GM19467 (cell line): ENCODE measurements at regions not wholly inside any gene's neighbourhood (a gene's known extent, or its start where the extent isn't known, plus 50 kb on each side); places are given as distances from the start of the nearest gene placed in this dataset.
A peak's percentile ranks its signal among the peaks of the same experiment; 100 is the strongest.

ENCODE experiments used
- ATAC-seq: cut with Tn5 transposase; IDR thresholded peaks from one replicate; pipeline ENCODE4 v1.9.1; 2021; ENCODE audit warnings: mild to moderate bottlenecking, moderate library complexity; ENCODE audit not compliant: unreplicated experiment

DNA sequence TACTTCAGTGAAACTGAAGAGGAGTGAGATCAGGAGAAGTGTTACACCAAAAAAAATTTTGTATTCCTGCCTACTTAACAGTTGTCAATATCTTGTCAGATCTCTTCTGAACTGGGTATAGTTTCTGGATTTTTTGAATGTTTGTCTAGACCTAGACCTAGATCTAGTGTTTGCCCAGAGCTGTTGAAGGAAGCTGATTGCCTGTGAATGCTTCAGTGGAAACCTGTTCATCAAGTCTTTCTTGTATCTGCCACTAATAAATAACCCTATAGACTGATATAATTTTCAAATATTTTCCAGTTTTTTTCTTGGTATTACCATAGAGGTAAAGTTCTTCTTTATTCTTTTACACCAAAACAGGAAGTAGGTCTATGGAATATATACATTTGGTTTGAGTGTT lies 781.5 kb upstream of the FBXO33 start:
- no peak for ATAC-seq

DNA sequence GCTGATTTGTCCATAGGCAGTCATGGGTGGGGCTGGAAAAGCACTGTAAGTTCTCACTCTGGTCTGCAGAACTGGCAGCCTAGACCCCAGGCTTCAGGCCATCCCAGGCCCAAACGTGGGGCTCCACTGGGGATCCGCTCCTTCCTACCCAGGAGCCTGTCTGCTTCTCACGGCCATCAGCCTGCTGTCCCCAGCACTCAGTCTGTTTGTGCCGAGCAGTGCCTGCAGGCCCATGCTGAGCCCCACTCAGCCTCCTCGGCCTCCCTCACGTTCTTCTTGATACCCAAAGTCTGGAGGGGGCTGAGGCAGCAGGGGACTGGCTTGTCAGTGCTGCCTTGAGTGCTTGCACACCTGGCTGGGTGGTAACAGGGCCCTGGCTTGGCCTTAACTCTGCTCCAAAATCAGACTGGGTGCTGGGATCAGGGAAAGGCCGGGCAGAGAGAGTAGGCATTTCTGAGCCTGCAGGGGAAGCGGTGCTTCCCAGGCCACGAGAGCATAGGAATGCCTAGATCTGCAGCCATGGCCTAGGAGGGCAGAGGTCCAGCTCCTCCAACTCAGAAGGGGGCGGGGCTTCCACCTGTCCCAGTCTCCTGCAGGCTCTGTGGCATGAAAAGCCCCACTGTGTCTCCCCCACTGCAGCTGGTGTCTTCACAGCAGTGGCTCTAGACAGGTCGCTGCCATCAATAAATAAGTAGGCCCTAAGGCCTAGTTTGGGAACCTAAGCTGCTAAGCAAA lies 772.4 kb upstream of the FBXO33 start:
- no peak for ATAC-seq

- ATAC-seq, result no peak
Measured at GRCh38 chr14:40199101-40199500, 766.9 kb upstream of the FBXO33 start.

DNA sequence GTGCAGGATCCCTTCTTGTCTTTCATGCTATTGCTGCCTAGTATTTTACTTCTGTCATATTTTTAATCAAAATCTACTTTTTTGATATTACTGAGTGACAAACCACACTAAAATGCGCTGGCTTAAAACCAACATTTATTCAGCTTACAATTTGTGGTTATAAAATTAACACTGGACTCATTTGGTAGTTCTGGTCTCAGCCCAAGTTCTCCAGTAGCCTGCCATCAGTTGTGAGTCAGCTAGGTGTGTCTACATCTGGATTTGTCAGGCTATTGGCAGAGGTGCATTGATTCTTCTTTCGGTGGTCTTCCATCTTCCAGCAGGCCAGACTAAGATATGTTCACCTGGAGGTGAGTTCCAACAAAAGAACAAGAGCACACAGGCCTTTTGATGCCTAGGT lies 765.1 kb upstream of the FBXO33 start:
- ATAC-seq, result no peak

DNA sequence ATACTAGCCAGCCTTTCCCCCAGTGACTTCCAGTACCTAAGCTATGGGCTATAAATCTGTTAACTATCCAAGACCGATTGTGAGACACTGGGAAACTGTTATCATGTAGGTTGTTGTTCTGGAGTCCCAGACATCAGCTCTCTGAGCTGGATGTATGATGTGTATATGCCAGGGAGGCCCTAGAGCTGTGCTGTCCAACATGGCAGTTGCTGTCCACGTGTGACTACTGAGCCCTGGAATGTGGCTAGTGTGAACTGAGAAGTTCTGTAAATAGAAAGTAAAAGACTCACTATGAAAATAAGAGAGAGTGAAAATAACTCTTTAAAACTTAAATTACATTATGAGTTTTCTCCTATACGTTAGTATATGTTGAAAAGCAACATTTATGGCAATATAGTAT lies 755.8 kb upstream of the FBXO33 start:
- ATAC-seq, result no peak

DNA sequence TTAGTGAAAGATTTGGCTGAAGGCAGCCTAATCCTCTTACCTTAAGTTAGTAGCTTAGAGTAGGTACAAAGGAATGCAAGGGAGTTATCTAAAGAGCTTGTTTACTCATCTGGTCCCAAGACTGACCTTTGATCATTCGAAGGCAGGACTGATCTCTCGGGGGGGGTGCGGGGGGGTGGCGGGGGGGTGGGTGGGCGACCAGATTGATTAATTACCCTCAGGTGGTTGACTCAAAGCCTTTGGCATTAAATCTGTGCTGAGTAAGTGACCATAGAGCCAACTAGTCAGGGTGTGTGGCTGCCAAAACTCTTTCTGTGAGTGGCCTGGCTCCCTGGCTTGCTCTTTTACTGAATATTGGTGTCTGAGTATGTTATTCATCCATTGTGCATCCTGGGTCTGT lies 731.9 kb upstream of the FBXO33 start:
- ATAC-seq, result no peak

GRCh38 chr14:40139657-40140056 lies 707.4 kb upstream of the FBXO33 start:
- ATAC-seq, result no peak

- ATAC-seq, result no peak
Measured at GRCh38 chr14:40133463-40133862, 701.2 kb upstream of the FBXO33 start.

DNA sequence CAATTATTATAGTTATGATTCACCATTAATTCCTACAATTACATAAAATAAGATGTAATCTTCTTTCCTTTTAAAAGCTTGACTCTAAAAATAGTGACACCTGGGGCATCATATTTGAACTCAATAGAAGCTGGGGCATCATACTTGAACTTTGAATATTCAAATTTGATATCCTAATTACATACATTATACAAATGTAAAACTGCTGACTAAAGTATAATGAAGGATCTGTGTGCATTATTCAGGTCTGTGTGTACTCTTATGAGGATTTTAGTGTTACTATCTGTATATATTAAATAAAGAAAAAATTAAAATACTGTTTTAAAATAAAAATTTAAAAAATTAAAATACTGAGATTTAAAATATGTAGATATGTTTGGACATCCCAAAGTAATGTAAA lies 696.9 kb upstream of the FBXO33 start:
- no peak for ATAC-seq

GRCh38 chr14:40123816-40124215 lies 691.6 kb upstream of the FBXO33 start:
- no peak for ATAC-seq

DNA sequence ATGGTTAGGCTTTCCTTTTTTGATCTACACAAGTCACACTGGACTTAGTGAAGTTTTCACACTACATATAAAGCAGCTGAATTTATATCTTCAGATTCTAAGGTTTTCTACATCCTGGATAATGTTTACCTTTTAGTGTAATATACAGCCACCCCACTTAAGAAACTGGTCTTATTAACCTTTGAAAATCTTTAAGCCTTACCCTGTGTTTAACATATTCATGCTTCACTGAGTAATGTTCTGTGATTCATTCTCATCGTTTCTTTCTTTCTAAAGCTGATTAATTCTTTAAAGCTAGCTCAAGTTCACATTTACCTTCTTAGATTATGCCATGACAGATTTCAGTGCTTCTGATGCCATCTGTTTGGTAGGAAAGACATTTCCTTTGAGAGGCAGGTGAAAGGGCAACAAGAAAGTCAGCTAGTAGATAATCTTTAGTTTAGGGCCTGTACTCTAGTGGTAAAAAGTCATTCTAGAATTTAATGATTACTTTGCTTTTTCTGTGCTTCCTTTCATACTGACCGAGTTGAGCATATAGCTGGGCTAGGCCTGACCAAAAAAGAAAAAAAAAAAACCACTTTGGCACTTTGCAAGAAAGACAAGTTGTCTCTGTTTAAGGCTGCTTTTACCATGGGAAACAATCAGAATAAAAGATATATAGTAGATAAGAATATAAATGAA lies 690.9 kb upstream of the FBXO33 start:
- ATAC-seq, result peak; percentile 45

- no peak for ATAC-seq
Measured at GRCh38 chr14:40119765-40120164, 687.5 kb upstream of the FBXO33 start.

DNA sequence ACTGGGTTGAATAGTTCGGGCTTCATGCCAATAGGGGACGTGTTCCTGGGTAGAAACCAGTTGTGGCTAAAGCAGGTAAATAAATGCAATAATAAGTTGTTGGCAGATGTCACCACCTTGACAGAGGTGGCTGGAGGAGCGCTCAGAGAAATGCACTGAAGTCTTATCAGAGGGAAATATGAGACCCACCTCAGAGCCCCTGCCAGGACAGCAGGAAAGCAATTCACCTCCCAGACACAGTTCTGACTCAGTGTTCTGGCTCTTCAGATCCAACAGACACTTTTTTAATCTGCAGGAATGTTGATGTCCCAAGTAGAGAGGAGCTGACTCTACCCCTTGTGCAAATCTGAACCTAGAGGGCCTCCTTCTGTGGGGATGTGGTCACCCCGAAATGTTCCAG lies 687.1 kb upstream of the FBXO33 start:
- ATAC-seq, result no peak

DNA sequence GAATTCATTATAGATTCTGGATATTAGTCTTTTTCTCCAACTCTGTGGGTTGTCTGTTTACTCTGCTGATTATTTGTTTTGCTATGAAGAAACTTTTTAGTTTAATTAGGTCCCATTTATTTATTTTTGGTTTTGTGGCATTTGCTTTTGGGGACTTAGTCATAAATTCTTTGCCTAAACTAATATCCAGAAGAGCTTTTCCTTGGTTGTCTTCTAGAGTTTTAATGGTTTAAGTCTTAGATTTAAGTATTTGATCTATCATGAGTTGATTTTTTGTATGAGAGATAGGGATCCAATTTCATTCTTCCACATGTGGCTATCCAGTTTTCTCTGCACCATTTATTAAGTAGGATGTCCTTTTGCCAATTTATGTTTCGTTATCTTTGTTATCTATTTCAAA lies 683.4 kb upstream of the FBXO33 start:
- no peak for ATAC-seq

GRCh38 chr14:40113671-40114070 lies 681.4 kb upstream of the FBXO33 start:
- no peak for ATAC-seq

GRCh38 chr14:40100544-40101196 lies 668.4 kb upstream of the FBXO33 start:
- ATAC-seq, result no peak

GRCh38 chr14:40099316-40099715 lies 667.1 kb upstream of the FBXO33 start:
- no peak for ATAC-seq

DNA sequence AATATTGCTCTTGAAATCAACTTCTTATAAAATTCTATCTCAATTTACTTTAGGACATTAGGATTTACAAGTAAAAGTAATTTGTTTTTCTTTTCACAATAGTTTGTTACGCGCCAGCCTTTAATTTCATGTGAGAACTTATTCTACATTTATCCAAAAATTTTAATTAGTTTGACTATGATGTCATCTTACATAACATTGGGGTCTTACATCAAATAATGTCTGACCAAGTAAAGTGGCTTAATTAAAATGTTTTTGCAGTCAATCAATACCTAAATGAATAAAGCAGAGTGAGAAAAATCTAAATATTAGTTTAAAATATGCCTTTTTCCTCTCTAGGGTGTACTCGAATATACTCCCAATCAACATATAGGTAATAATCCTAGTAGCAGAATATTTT lies 666.2 kb upstream of the FBXO33 start:
- ATAC-seq, result no peak

- ATAC-seq, result no peak
Measured at GRCh38 chr14:40096968-40097367, 664.7 kb upstream of the FBXO33 start.

- ATAC-seq, result no peak
Measured at GRCh38 chr14:40093800-40094199, 661.6 kb upstream of the FBXO33 start.

- no peak for ATAC-seq
Measured at GRCh38 chr14:40074169-40074568, 641.9 kb upstream of the FBXO33 start.

DNA sequence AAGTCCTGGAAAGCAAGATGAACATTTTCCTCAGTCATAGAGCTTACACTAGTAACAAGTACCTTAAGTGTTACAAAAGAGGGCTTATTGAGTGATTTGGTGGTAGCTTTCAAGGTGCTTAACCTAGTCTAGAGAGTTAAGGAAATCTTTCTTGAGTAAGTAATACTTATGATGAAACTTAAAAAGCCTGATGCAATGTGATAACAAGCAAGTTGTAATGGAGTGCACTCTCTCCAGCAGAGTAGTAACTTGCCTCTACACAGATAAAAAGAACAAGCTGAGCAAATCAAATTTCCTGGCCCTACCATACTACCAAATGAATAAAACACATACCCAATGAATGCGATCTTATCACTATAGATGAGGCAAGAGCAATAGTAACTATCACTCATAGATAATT lies 639.9 kb upstream of the FBXO33 start:
- ATAC-seq, result no peak
